NCI-H510A (cell line): ENCODE measurements at regions not wholly inside any gene's neighbourhood (a gene's known extent, or its start where the extent isn't known, plus 50 kb on each side); places are given as distances from the start of the nearest gene placed in this dataset.
A peak's percentile ranks its signal among the peaks of the same experiment; 100 is the strongest.

ENCODE experiments used
- DNase-seq: peaks from one replicate; lab custom pipeline; 2025; lab: John Stamatoyannopoulos, UW

- no peak for DNase-seq
Measured at GRCh38 chr1:91148641-91149069, 126.8 kb upstream of the ZNF644 start.

DNA sequence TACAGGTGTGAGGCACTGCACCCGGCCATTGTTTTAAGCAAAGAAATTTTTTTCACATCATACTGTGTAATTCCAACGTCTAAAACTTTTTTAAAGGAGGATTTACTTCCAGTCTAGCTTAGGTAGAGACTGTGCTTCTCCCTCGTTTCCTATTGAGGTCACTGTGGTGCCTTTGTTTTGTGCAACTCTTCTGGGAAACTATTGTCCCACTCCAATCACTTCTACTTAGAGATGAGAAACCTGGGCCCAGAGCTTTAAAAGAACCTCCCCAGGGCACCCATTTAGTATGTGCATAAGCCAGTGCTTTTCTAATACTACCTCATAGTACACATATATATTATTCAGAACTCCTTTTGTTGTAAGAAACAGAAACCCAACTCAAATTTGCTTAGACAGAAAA is 120.0 kb upstream of the ZNF644 start:
- DNase-seq, result no peak

DNA sequence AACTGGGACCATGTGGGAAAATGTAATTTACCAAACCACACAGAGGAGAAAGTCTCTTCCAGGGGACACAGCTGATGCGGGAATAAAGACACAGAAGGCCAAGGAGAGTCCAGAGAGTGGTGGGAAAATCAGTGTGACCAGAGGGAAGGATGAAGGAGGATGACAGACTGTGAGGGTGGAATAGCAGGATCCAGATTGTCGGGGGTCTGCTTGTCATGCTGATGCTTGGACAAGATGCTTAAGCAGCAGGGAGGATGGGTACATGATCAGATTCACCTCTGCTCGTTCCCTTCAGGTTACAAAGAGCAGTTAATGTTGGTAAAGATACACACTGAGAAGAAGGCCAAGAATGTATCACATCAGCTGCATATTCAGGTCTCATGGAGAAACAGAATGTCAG is 117.1 kb upstream of the ZNF644 start:
- DNase-seq, result no peak

- DNase-seq, result no peak
Measured at GRCh38 chr1:91137173-91137852, 115.5 kb upstream of the ZNF644 start.

DNA sequence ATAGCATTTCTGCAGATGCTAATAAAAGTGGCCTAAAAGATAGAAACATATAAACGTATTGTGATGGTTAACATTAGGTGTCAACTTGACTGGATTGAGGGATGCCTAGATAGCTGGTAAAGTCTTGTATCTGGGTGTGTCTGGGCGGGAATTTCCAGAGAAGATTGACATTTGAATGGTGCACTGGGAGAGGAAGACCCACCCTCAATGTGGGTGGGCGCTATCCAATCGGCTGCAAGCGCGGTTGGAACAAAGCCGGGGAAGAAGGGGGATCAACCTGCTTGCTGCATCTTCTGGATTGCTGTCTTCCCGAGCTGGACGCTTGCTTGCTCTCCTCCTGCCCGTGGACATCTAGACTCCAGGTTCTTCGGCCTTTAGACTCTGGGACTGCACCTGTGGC is 114.0 kb upstream of the ZNF644 start:
- DNase-seq, result no peak

- DNase-seq, result no peak
Measured at GRCh38 chr1:91133248-91133647, 111.4 kb upstream of the ZNF644 start.

DNA sequence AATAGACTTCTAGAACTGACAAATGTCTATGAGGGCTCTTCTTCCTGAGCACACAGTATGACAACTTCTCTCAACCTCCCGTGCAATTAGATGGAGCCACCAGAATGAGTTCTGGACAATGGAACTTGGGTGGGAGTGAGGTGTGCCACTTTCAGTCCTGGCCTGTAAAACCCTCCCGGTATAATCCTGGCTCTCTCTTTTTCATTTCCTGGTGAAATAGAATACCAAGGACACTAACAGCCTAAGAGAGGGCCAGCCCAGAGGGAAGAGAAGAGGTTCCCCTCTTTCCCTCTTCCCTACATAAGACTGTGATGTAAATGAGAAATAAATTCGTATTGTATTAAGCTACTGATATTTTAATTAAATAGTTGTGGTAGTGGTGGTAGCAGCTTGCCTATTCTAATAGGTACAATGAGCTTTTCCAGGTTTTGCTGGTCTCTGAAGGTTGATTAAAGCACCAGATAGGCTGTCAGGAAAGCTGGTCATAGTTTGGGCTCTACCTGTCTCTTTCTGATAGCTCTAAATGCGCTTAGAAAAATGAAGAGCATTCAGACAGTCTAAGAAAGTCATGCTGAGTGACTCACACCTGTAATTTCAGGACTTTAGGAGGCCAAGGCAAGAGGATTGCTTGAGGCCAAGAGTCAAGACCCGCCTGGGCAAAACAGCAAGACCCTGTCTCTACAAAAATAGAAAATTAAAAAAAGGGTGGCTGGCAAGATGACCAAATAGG is 108.6 kb upstream of the ZNF644 start:
- no peak for DNase-seq

DNA sequence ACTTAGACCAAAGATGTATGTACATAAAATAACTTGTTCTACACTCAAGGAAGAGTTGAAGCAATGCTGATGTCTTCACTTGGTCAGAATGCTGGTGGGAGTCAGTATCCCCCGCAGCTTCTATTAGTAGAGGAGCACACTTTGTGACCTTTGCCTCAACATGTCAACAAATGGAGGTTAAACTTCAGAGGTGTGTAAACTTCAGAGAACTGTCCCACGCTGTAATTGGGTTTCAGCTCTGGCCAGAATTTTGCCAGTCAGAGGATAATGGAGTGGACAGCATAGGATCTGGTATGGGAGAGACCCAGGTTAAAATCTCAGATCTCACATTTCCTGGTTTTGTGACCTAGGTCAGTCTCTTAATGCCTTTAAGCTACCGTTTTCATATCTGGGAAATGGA is 107.6 kb upstream of the ZNF644 start:
- no peak for DNase-seq

DNA sequence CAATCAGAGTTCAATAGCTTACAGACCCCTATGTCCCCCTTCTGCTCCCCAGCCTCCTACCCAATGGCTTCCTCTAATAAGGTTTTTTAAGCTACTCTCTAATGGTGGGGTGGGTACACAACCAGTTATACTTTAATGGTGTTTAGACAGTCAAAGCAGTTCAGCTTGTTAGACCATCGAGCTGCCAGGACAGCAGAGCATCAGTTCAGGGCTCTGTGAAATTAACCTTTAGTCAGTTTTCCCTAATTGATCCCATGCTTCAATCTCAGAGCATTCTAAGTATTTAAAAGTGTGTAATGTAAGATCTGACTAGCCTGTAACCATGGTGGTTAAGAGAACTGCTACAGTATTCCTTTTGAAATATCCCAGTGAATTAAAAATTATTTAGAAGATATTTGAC is 107.2 kb upstream of the ZNF644 start:
- DNase-seq, result no peak

- peak; percentile 48 for DNase-seq
Measured at GRCh38 chr1:91124989-91125417, 103.2 kb upstream of the ZNF644 start.

DNA sequence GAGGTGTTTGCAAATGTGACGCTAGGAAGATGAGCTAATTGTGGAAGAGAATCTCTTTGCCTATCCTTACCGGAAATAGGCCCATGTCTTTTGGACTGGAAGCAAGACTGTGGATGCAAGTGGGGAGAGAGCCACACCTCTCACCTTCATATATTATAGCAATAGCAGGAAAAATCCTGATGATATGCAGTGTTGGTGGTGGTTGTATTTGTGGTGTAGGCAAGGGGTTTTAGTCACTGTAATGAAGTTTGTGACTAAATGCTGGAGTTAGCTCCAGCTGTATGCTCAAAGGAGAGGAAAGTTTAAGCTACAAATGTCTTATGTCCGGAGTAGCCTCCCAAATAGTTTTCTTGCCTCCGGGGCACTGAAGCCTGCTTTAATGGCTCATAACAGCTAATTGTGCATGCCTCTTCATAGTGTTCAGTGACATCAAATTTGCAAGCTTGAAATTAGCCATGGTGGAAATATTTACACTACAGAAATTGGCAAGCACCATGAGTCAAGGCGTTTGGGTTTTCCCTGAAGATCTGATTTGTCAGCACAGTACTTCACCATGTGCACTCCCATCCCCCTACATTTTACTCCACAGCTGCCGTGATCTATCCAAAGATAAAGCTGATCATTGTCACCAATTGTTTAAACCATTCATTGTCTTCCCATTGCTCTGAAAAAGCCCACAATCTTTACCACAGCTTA is 102.6 kb upstream of the ZNF644 start:
- DNase-seq, result no peak

- no peak for DNase-seq
Measured at GRCh38 chr1:91123773-91124172, 101.9 kb upstream of the ZNF644 start.

DNA sequence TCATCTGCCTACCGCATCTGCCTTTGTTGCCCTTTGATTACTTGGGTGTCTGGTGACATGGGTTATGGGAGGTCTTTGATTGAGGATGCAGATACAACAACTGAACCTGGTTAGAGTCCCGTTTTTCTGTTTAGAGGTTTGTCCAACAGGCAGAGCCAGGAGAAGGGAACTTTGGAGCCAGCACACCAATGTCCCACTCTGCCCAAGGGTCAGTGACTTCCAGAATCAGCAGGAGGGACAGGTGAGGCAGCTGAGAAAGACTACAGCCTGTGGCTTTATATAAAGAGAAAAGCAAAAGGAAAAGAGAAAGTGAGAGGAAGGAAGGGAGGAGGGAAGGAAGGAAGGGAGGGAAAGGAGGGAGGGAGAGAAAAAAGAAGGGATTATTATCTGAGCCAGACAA is 101.5 kb upstream of the ZNF644 start:
- DNase-seq, result no peak

GRCh38 chr1:91122106-91122717 is 100.4 kb upstream of the ZNF644 start:
- DNase-seq, result no peak

DNA sequence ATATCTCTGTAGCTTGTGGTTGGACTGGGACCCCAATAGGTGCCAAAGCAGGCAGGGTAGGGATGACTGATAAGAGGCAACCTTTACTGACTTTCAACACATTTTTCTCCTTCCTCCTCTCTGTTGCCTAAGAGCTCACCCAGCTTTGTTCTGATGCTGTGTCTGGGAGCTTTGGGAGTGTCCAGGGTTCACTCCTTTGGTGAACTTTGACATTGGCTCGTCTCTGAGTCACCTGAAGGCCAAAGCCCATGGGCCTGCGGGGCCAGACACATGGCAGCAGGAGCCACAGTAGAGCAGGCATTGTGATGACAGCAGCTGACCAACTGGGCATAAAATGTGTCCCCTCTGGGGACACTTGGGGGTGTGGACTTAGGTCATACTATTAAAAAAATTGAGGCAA is 99.5 kb upstream of the ZNF644 start:
- no peak for DNase-seq

- no peak for DNase-seq
Measured at GRCh38 chr1:91120936-91121335, 99.1 kb upstream of the ZNF644 start.

- DNase-seq, result no peak
Measured at GRCh38 chr1:91120421-91120820, 98.6 kb upstream of the ZNF644 start.

DNA sequence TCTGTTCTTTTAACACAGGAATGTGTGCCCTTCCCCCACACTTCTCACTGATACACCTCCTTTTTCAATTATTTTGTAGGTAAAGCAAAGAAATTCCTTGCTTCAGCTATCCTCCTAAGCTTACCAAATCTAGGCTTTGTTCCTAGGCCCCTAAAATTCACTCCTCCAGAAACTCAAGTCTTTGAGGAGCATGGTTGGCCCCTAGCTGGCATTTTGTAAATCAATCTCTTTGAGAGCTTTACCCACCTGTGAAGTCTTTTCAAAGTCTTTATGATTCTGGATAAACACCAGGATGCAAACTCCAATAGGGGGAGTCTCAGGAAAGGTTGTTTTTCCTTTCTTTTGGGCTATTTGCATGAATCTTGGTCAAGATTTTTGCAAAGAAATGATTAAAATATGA is 82.9 kb upstream of the ZNF644 start:
- no peak for DNase-seq

GRCh38 chr1:91101328-91101727 is 79.5 kb upstream of the ZNF644 start:
- DNase-seq, result no peak

GRCh38 chr1:91099746-91100621 is 78.1 kb upstream of the ZNF644 start:
- DNase-seq, result no peak

- no peak for DNase-seq
Measured at GRCh38 chr1:91098299-91098906, 76.6 kb upstream of the ZNF644 start.
